HG02798 (cell line): ENCODE measurements at regions not wholly inside any gene's neighbourhood (a gene's known extent, or its start where the extent isn't known, plus 50 kb on each side); places are given as distances from the start of the nearest gene placed in this dataset.
"Not testable (repeated sequence)": the region's sequence is repeated elsewhere in the genome, so short reads cannot be mapped to it uniquely, and the experiment has no call there.

Source experiments
- ATAC-seq: cut with Tn5 transposase; IDR thresholded peaks from one replicate; pipeline ENCODE4 v1.9.1; 2021; ENCODE audit warnings: mild to moderate bottlenecking; ENCODE audit not compliant: unreplicated experiment, poor library complexity

DNA sequence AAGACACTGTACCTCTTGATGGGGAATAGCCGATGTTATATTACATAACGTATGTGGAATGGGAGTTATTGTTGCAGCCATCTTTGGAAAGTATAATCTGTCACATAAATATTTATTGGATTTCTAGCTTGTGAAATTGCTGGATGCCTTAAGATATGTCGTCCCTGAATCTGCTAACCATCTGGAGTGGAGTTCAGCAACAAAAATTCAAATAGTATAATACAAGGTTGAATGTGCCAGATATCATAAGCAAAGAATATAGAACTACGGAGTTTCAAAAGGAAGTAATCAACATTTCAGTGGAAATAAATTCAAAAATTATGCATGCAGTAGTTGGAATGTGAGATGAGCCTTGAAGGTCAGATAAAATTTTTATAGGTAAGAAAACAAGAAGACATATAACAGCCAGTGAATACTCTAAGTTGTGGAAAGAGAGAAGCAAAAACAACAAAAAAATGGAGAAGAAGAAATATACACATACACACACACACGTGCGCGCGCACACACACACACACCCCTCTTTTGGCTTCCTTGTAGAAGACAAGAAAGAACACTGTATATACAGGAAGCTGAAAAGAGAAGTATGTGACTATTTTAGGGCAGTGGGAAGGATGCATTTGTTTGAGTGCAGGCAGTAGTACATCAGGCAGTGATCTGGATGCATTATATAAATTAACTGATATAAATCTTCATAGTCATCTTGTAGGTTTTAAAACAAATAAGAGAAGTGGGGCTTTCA is 516.7 kb downstream of the KCNT2 start:
- no peak for ATAC-seq

DNA sequence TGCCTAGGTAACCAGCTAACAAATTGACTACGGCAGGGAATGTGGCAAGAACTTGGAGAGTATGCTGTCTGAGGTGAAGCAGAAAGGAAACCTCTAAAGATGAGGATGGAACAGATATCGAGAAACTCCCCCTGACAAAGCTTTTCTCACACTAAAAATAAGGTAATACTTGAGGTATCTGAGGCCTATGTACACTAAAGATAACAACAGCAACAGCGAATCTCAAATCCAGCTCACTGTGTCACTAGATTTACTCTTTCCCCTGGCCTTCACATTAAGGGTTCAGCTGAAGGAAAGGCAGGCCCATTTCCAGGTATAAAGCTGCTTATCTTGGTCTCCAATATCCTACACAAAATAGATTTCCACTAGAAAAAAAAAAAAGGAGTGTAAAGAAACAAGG is 518.0 kb downstream of the KCNT2 start:
- no peak for ATAC-seq

DNA sequence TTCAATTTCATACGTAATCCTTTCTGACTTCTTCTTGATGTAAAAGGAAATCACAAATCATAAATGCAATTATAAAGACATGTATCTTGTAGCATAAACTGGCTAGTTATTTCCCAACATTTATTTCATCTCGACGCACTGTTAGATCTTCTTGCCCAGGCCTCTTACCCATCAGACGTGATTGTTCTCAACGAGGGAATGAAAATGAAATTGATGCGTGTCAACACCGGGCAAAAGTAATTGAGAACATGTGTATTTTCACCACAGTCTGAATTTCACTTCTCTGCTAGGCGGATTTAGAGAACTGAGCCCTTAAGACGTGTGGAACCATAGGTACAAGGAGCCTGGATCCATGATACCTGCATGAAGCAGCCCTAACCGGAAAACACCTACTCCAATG is 519.7 kb downstream of the KCNT2 start:
- no peak for ATAC-seq

DNA sequence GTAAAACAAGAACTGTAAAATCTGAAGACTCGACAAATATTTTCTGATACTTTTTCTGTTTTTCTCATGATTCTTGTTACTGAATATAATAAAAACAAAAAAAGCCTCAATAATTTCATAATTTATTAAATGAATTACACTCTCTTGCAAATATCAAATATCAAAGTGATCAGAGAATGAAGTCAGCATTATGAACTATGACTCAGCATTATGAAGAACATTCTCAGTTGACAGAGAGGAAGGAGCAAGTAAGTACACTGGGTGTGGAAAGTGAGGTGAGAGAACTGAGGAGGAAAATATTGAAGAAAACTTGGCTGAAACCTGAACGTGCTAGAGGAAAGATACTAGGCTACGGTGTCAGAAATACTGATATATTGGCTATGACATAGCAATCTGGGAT is 529.5 kb downstream of the KCNT2 start:
- no peak for ATAC-seq

DNA sequence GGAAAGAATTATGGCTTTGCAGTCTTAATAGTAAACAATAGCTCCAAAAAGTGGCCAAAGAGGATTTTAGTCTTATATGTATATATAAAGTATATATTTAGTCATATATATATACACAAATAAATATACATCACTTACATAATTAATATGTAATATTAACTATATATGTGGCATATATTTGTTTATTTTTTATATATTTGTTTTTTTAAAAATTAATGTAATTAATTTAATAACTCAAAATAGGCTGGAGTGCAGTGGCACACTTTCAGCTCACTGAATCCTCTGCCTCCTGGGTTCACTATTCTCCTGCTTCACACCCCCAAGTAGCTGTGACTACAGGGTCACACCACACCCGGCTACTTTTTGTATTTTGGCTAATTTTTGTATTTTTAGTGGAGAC is 532.6 kb downstream of the KCNT2 start:
- no peak for ATAC-seq

DNA sequence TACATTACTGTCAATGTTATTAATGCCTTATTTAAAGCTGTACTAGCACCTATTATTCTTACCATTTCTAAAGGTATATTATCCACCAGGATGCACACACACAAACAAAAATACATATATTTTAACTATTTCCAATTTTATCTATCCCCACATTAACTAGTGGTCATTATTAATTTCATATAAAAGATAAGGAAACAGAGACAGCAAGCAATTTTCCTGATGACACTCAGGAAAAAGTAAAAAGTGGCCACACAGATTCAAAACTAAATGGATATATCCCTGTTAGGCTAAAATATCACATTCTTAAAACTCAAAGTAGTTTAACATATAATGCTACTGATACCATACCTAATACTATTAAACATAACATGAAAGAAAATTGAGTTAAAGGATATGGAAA is 534.1 kb downstream of the KCNT2 start:
- no peak for ATAC-seq

DNA sequence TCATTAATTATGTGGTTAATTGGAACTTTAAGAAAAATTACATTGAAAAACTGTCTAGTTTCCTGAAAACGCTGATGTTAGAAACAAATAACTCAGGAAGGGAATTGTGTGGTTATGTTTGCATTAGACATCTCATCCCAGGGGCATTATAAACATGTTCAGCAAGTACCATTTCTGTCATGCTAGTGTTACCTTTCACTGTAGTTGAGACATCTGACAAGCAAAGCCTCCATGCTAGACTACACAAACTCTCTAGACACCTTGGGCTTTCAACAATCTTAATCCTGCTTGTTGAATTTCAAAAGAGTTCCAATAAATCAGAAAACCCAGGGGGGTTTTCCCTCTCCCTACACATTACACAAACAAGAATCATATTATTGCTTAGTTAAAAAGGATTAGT is 536.8 kb downstream of the KCNT2 start:
- no peak for ATAC-seq

DNA sequence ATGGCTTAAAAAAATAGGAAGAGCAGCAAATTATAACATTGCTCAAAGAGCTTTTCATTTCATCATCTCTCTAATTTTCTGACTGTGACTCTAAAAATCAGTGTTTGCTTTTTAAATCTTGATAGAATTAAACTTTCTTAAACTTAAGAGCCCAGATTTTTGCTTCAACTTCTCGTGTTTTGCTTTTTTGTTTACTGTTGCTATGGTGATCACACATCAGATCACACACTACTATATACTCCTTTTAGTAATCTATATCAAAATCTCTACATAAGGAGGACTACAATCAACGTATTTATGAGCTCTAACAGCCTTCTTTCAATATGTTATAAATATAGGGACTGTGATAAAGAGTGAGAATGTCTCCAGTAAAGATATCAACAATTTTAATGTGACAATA is 537.3 kb downstream of the KCNT2 start:
- ATAC-seq, result no peak

DNA sequence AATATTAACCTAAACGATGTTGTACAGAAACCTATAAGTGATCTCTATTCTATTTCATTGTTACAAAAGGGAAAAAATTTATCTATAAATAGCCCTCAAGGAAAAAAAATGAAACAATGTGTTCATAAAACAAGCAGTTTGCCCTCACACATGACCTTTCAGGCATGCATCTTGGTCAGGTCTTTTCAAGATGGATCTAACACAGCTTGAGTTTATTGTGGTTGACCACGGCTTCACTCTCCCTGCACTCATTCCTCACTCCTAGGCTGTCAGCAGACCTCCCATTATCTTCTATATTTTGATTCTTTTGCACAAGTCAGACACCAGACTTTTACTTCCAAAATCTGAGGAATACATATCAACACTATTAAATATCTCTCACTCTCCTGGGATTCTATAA is 544.3 kb downstream of the KCNT2 start:
- ATAC-seq, result no peak

DNA sequence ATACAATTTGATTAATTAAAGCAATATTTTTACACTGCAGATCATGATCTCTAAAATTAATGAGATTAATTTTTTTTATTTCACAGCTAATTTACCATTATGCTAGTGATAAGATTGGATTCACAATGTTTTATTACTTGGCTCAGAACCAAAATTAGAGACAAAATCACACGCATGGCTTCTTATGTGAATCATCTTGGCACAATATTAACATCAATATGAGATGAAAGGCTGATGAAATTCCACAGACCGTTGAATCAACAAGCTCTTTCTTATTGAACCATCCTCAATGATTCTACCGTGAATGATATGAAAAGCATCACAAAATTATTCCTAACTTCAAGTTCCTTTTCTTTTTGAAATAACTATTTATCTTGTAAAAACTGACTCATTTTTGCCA is 544.9 kb downstream of the KCNT2 start:
- no peak for ATAC-seq

DNA sequence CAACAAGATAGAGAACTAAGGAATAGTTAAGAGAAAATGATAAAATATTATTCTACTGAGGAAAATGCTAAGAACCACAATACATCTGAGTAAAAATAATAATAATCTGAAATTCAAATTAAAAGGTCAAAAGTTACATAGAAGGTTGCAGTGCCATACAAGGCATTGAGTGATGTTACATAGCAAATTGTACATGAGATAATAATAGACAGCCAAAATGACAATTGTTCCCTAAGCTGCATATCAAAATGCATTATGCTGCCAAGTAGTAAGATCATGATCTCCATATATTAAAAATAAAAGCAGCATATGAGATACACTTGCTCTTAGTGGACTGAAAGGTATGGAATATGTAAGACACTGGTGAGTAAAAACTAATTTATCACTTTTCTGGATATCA is 547.7 kb downstream of the KCNT2 start:
- ATAC-seq, result no peak

DNA sequence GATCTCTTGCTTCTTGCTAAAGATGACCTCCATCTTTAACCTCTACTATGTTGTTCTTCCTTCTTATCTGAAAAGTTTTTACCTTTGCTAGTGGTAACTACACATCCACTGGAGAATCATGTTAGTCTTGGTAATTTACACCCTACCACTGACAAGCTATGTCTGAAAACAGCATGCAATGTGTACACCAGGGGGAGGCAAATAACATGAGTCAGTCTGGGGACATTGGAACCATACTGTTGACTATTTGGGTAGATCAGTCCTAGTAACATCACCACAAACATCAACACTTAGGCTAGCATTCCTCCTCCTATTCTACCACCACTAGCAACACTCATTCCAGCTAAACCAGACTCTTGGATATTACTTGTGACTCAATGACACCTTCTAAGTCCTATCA is 549.0 kb downstream of the KCNT2 start:
- no peak for ATAC-seq

DNA sequence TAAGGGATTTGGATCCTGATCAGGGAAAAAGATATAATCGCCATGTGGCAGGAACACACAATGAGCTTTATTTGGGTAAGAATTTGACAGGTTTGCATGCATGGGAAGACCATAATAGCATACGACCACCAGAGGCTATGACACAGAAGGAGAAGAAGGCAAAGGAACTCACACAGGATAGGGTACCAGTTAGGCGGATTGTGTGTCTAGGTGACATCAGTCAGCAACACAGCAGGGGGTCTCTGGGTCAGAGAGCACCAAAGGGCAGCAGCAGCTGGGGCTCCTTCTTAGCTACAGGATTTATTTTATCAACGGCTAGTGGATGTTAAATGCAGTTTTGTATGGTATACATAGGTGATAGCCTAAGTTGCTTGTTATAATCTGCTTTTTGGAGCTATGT is 551.3 kb downstream of the KCNT2 start:
- ATAC-seq, result no peak

DNA sequence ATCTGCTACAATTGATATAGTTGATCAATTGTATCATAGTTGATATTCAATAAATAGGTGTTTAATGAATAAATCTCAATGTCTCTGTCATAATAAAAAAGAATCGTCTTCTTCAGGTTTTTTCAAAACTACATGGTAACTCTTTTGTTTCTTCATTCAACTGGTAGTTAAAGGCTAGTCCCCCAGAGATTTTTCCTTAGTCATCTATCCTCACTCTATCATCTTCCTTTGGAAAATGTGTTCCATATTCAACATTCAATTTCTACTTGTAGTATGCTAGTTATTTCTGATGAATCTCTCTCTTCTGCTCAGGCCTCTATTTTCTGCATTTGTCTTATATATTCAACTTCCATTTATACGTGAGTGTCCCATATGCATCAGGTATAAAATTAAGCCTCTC is 558.8 kb downstream of the KCNT2 start:
- no peak for ATAC-seq

DNA sequence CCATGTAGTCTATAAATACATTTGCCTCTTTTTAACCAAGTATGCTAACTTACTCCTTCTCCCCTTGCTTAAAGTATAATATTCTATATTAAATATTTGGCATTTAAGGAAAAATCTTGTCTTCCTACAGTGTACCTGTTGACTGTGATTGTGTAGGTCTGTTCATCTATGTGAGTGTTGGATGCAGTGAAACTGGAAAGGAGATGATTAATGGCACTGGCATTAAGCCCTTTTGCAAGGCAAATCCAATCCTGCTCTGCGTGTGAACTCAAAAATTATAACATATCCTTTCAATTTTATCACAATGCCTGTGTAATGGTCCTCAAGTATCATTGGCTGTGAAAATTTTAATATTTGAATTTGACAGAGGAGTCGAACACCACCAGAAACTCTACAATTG is 565.0 kb downstream of the KCNT2 start:
- ATAC-seq, result no peak

DNA sequence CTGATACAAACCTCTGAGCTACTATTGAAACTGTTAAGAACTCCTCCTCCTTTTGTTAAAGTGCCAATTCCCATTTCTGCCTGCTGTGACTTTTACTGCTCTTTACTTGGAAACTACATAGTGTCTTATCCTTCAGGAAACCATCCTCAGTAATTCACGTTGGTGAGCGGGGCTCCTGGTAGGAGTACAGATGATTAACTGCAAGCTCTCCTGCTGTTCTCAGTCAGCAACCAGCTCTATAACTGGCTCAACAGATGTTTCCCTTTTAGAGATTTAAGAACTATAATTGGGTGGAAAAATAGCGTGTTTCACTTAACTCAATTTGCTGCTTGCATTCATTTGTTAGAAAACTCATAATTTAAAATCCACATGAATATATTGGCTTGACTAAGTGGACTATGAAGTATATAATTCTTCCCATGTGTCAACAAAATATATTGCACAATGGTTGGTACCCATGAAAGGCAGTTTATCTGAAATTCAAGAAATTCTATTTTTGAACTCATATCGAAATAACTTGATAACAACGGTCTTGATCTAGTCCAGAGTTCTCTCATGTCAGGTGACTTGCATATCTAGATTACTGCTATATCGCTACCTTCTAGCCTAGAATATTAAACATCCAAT is 574.0 kb downstream of the KCNT2 start:
- no peak for ATAC-seq

DNA sequence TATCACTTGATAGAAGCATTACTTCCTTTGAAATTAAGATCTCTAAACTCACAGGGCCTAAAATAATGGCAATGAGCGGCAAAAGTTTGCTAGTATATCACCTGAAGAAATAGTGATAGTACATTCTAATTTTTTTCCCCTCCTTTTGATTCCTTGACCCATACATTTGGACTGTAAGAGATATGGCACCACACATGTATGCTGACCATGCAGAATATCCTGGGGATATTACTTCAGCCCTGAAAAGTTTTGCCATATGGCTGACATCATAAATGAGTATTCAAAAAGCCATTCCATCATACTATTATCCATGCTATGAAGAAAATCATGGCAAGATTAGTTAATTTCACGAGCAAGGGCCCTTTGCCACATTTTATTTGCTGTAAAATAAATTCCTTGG is 576.9 kb downstream of the KCNT2 start:
- not testable (repeated sequence) for ATAC-seq

DNA sequence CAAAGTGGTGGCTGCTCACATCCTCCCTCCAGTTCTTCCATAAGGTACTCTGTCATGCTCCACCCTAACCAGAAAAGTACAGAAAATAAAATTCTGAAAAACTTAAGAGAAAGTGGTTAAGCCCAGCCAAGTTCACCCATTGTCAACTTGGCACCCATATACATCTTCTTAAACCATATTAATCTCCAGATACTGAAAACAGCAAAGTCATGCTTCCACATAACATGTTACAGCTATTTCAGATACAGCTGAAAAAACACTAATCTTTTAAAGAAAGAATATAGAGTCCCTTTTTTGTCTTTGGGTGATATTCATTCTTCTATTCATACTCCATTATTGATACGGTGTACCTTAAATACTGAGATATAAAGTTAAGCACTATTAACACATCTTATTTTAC is 577.8 kb downstream of the KCNT2 start:
- no peak for ATAC-seq

DNA sequence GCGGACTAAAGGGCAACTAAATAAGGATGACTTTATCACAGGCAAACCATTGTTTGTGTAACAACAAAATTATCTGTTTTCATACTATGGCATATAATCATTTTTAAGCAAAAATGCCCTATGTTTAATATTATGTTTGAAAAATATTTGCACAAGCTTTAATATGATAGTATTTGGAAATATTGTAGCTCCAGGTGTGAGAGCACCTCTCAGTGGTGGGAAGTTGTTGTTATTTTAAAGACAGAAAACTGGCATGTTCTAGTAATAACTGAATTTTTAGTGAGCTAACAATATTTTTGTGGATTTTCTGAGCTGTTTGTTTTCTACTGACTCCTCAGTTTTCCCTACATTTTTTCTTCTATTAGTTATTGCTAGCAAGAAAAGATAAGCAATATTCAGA is 578.8 kb downstream of the KCNT2 start:
- no peak for ATAC-seq

DNA sequence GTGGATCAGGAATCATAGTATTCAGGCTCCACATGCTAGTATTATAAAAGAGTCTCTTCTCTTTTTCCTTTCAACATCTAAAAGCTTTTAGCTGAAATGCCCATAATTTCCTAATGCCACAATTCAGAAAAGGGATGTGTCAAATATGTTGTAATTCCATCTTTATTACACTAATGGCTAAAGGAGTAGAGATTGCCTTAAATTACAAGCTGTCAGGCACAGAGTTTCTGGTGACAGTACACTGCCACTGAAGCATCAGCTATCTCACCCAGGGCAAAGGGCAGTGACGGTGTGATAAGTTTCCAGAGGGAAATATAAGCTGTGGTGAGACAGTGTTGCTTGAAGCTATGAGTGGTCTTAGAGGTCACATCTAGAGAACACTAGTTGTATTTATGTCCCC is 581.1 kb downstream of the KCNT2 start:
- no peak for ATAC-seq

DNA sequence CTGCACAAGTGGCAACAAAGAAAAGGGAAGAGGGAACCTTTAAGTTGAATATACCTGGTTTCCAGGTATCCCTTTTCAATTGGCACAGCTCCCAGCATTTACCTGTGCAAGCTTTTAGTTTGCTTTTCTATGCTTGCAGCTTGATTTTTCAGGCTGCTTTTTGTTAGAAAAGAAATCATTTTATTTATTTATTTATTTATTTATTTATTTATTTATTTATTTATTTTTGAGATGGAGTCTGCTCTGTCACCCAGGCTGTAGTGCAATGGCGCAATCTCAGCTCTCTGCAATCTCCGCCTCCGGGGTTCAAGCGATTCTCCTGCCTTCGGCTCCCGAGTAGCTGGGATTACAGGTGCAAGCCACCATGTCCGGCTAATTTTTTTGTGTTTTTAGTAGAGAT is 587.1 kb downstream of the KCNT2 start:
- not testable (repeated sequence) for ATAC-seq

DNA sequence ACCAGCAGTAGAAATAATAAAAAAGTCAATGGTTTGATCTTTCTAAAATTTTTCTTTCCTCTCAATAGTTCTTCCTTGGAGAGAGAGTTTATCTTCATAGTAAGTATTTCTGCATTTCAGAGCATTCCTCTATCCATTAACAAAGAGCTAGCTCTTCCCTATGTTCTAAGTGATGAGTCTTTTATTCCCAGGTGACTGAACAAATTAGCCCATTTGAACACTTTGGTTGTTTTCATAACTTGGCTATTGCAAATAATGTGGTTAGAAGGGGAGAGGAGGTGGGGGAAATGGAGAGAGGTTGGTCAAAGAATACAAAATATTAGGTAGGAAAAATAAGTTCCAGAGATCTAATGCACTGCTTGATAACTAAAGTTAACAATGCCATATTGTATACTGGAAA is 598.9 kb downstream of the KCNT2 start:
- no peak for ATAC-seq
